CD14-positive monocyte (primary cell): ENCODE measurements at regions not wholly inside any gene's neighbourhood (a gene's known extent, or its start where the extent isn't known, plus 50 kb on each side); places are given as distances from the start of the nearest gene placed in this dataset.

Experiments
- DNase-seq, 3 donors: peaks; one replicate each; pipeline ENCODE4 v3.0.0-alpha.2; 2011 to 2022
- H2AFZ ChIP-seq: 2 replicates; pipeline ENCODE4 v1.6.0; 2012; ENCODE audit warnings: mild to moderate bottlenecking, low read depth, low read length, inconsistent platforms; ENCODE audit not compliant: insufficient read depth, poor library complexity, severe bottlenecking
- H3K27ac ChIP-seq, 2 donors: 1 replicate in 1 of 2; 2 replicates in 1 of 2; pipeline ENCODE4 v1.5.1; 2012 to 2013; ENCODE audit warnings: low read length in 2 of 2, control low read depth in 1 of 2, inconsistent platforms in 1 of 2, low read depth in 1 of 2, mild to moderate bottlenecking in 1 of 2
- H3K27me3 ChIP-seq, 2 donors: one replicate each; pipeline versions ENCODE4 v1.6.0 to v1.6.1; 2011 to 2013; ENCODE audit warnings: low read length in 2 of 2; ENCODE audit not compliant: control insufficient read depth in 2 of 2, insufficient read depth in 2 of 2
- H3K36me3 ChIP-seq, 2 donors: replicated peaks in 1 of 2; 1 replicate in 1 of 2; 2 replicates in 1 of 2; pipeline versions ENCODE4 v1.5.1 to v1.6.1; 2012 to 2013; ENCODE audit warnings: low read length in 2 of 2, control low read depth in 1 of 2, inconsistent platforms in 1 of 2, mild to moderate bottlenecking in 1 of 2; ENCODE audit not compliant: insufficient read depth in 2 of 2, control insufficient read depth in 1 of 2
- H3K4me1 ChIP-seq, 2 donors: 1 replicate in 1 of 2; 2 replicates in 1 of 2; pipeline versions ENCODE4 v1.5.1 to v1.6.1; 2012 to 2013; ENCODE audit warnings: low read length in 2 of 2, control low read depth in 1 of 2, inconsistent platforms in 1 of 2, mild to moderate bottlenecking in 1 of 2, moderate library complexity in 1 of 2; ENCODE audit not compliant: insufficient read depth in 2 of 2, control insufficient read depth in 1 of 2
- H3K4me2 ChIP-seq: replicated peaks from 2 replicates; pipeline ENCODE3; 2012; ENCODE audit warnings: low read length, moderate library complexity, mild to moderate bottlenecking; ENCODE audit not compliant: poor library complexity, severe bottlenecking; ENCODE audit errors: extremely low read depth
- H3K4me3 ChIP-seq, 3 experiments: fragments of 200-600 bp in 1 of 3; sonication (generic) in 1 of 3; replicated peaks in 1 of 3; 1 replicate in 2 of 3; 2 replicates in 1 of 3; pipeline ENCODE4 v1.5.1; 2011 to 2013; ENCODE audit warnings: low read length in 3 of 3, mild to moderate bottlenecking in 3 of 3, control low read depth in 2 of 3, low read depth in 2 of 3, inconsistent platforms in 1 of 3, moderate library complexity in 1 of 3
- H3K79me2 ChIP-seq: 2 replicates; pipeline ENCODE4 v1.6.0; 2012; ENCODE audit warnings: mild to moderate bottlenecking, control low read depth, inconsistent platforms, low read length, moderate library complexity; ENCODE audit not compliant: insufficient read depth
- H3K9ac ChIP-seq: 2 replicates; pipeline ENCODE4 v1.6.0; 2017; ENCODE audit warnings: low read length, mild to moderate bottlenecking; ENCODE audit not compliant: insufficient read depth, poor library complexity, severe bottlenecking
- H3K9me3 ChIP-seq, 2 donors: replicated peaks in 1 of 2; 1 replicate in 1 of 2; 2 replicates in 1 of 2; pipeline versions ENCODE4 v1.5.1 to v1.6.1; 2012 to 2013; ENCODE audit warnings: low read length in 2 of 2, control low read depth in 1 of 2; ENCODE audit not compliant: control insufficient read depth in 1 of 2, insufficient read depth in 1 of 2
- H4K20me1 ChIP-seq: 2 replicates; pipeline ENCODE4 v1.6.0; 2012; ENCODE audit warnings: mild to moderate bottlenecking, low read length, control low read depth, moderate library complexity; ENCODE audit not compliant: insufficient read depth
- H3K27ac Mint-ChIP-seq, 7 donors: one replicate each; pipeline ENCODE4 v1.8.0; 2020; ENCODE audit warnings: mild to moderate bottlenecking in 7 of 7, mixed read lengths in 7 of 7, moderate library complexity in 6 of 7, inconsistent platforms in 2 of 7
- H3K27me3 Mint-ChIP-seq, 3 donors: one replicate each; pipeline ENCODE4 v1.8.0; 2021 to 2022; ENCODE audit warnings: low read depth in 3 of 3, mild to moderate bottlenecking in 3 of 3, mixed read lengths in 3 of 3, moderate library complexity in 3 of 3, inconsistent platforms in 1 of 3
- H3K36me3 Mint-ChIP-seq, 2 donors: one replicate each; pipeline ENCODE4 v1.8.0; 2020; ENCODE audit warnings: mixed read lengths in 2 of 2, inconsistent platforms in 1 of 2, mild to moderate bottlenecking in 1 of 2
- H3K4me1 Mint-ChIP-seq: one replicate; pipeline ENCODE4 v1.8.0; 2020; ENCODE audit warnings: mild to moderate bottlenecking, mixed read lengths
- H3K4me3 Mint-ChIP-seq, 2 donors: one replicate each; pipeline ENCODE4 v1.8.0; 2020; ENCODE audit warnings: mild to moderate bottlenecking in 2 of 2, mixed read lengths in 2 of 2, moderate library complexity in 1 of 2
- H3K9me3 Mint-ChIP-seq, 7 donors: one replicate each; pipeline ENCODE4 v1.8.0; 2020 to 2022; ENCODE audit warnings: mixed read lengths in 7 of 7, mild to moderate bottlenecking in 6 of 7, moderate library complexity in 6 of 7, inconsistent platforms in 2 of 7
- CTCF ChIP-seq: fragments of 200-600 bp; IDR thresholded peaks from one replicate; pipeline ENCODE4 v1.8.0; 2022; ENCODE audit warnings: antibody characterized with exemption, mild to moderate bottlenecking
- WGBS: methylation state at CpG from one replicate; pipeline ENCODE4 v1.1.5; 2013; ENCODE audit warnings: missing lambda C conversion rate; ENCODE audit not compliant: insufficient coverage; 5-methylcytosine and 5-hydroxymethylcytosine counted together
- intact Hi-C, 2 donors: fragments of 100-400 bp; cut with micrococcal nuclease; formaldehyde crosslinking; loops; one replicate each; pipeline versions ENCODE4 v1.15.0 to v1.15.1; 2023

GRCh38 chr5:1936901-1937300, 54.2 kb upstream of the IRX4 start:
- H3K36me3 ChIP-seq, result no peaks in the 10 kb centered on the region
- Mint-ChIP-seq H3K36me3 (no peaks in the 10 kb centered on the region), H3K4me3 (no peak overlapping the region), H3K4me1 (no peaks in the 10 kb centered on the region), H3K27ac (no peak overlapping the region), H3K27me3 (peaks cover 14 to 24% (median 17%) of the 10 kb centered on the region in 3 donors), H3K9me3 (peaks cover 0 to 2% (median 0%) of the 10 kb centered on the region in 7 donors)
- intact Hi-C loops, result no loop called here
- H4K20me1 ChIP-seq, result no peaks in the 10 kb centered on the region
- peaks cover 7 to 14% of the 10 kb centered on the region in 2 donors for H3K27me3 ChIP-seq
- no peaks in the 10 kb centered on the region for H3K79me2 ChIP-seq
- no peak overlapping the region for H2AFZ ChIP-seq
- no peak overlapping the region for H3K9ac ChIP-seq
- TF ChIP-seq CTCF, result no peak
- DNase-seq, result no peak
- no peak overlapping the region for H3K27ac ChIP-seq
- no peak overlapping the region for H3K4me2 ChIP-seq
- H3K9me3 ChIP-seq, result no peaks in the 10 kb centered on the region
- no peaks in the 10 kb centered on the region for H3K4me1 ChIP-seq
- WGBS, result 100% methylated on average over 2 of the region's 5 CpGs
- no peak overlapping the region for H3K4me3 ChIP-seq

GRCh38 chr5:1936413-1936812, 53.7 kb upstream of the IRX4 start:
- Histone ChIP-seq H3K9me3 (no peaks in the 10 kb centered on the region), H2AFZ (no peak overlapping the region), H3K27me3 (peaks cover 9 to 19% of the 10 kb centered on the region in 2 donors), H3K4me1 (no peaks in the 10 kb centered on the region), H3K36me3 (no peaks in the 10 kb centered on the region), H4K20me1 (no peaks in the 10 kb centered on the region), H3K9ac (no peak overlapping the region), H3K4me2 (no peak overlapping the region), H3K79me2 (no peaks in the 10 kb centered on the region), H3K27ac (no peak overlapping the region), H3K4me3 (no peak overlapping the region)
- no peak overlapping the region for H3K4me3 Mint-ChIP-seq
- 82% methylated on average over 4 of the region's 4 CpGs for WGBS
- no peak for TF ChIP-seq CTCF
- H3K9me3 Mint-ChIP-seq, result peaks cover 0 to 2% (median 0%) of the 10 kb centered on the region in 7 donors
- H3K4me1 Mint-ChIP-seq, result no peaks in the 10 kb centered on the region
- no peaks in the 10 kb centered on the region for H3K36me3 Mint-ChIP-seq
- DNase-seq, result no peak
- H3K27ac Mint-ChIP-seq, result no peak overlapping the region
- peaks cover 15 to 28% (median 22%) of the 10 kb centered on the region in 3 donors for H3K27me3 Mint-ChIP-seq
- intact Hi-C loops, result no loop called here
